HUDEP-2 (cell line): ENCODE measurements at regions not wholly inside any gene's neighbourhood (a gene's known extent, or its start where the extent isn't known, plus 50 kb on each side); places are given as distances from the start of the nearest gene placed in this dataset.
"Not testable (repeated sequence)": the region's sequence is repeated elsewhere in the genome, so short reads cannot be mapped to it uniquely, and the experiment has no call there.

Source experiments
- DNase-seq, 76 experiments: peaks; one replicate each; lab custom pipeline; 2025; ENCODE audit not compliant: unreplicated experiment in 76 of 76; lab: John Stamatoyannopoulos, UW

- DNase-seq: no peak
These were observed 149.5 kb upstream of the EEA1 start for GRCh38 chr12:93078577-93078976.

GRCh38 chr12:93079271-93079670 lies 150.2 kb upstream of the EEA1 start:
- DNase-seq: no peak

DNA sequence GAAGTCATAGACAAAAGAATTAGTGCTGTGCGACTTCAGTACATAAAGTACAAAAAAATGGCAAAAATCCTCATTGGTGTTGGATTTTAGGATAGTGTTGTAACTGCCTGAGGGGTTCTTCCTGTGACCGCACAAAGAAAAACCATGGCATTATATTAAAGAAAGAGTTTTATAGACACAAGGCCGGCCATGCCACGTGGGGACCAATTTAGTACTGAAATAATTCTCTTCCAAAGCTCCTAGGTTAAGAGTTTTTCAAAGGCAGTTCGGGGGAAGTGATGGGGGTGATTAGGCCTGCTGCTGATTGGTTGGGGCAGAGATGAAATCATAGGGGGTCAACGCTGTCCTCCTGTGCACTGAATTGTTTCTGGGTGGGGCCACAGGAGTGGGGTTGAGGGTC lies 150.9 kb upstream of the EEA1 start:
- no peak for DNase-seq

DNA sequence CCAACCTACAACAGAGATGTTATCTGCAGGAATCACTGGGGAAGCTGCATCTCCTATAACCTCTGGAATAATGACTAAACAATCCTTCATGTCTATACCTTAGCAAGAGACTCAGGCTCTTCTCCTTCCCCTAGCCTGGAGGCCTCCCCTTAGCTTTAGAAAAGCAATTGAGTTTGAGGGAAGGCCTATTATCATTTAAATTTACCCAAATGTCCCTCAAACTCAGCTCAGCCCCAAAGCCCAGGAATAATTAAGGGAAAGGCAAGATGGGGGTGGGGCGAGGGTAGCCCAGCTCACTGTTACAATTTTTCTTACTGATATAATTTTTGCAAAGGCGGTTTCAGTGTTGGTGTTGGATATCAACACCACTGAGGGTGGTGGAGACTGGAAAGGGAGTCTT lies 151.4 kb upstream of the EEA1 start:
- no peak for DNase-seq

DNA sequence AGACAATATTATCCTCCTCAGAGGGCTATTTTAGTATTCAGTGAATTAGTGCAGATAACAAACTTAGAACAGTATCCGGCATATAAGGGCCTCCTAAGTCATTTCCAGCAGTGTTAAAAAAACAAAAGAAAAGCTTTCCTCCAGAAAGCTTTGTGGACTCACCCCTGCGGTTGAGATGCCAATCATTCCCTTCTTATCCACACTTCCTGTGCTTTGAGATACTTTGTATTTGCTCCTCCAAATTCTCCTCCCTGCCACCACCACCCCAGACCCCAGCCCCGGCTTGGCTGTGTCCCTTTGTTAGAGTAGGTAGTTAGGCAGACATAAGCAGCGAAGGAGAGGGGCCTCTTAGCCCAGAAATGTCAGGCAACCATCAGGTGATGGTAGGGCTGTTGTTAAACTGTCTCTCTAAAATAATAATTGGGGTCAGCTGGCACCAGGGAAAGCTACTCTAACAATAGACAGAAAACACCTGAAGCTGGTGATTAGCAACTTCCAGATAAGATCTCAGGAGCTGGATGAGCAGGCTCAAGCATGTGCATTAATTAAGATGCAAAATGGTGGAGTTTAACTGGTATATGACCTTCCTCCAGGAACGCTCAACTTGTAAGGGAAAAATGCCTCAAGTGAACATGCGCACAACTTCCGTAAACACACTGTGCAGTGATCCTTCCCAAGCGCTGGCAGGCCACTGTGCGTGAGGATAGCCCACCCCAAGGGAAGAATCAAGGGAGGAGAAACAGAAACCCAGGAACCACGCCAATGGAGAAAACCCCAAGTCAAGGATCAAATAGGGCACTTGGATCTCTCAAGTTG lies 152.1 kb upstream of the EEA1 start:
- no peak for DNase-seq

DNA sequence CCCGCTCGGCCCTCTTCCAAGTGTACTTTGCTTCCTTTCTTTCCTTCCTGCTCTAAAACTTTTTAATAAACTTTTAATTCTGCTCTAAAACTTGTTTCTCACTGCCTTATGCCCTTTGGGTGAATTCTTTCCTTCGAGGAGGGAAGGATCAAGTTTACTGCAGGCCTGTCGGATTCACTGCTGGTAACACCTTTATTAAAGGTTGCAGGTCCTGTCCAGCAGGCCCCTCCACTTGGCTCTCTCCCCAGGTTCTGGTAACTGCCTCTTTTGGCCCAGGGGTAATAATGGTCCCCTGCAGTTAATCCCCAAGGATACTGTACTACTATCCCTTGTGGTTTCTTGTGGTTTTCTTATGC lies 152.7 kb upstream of the EEA1 start:
- no peak for DNase-seq

DNA sequence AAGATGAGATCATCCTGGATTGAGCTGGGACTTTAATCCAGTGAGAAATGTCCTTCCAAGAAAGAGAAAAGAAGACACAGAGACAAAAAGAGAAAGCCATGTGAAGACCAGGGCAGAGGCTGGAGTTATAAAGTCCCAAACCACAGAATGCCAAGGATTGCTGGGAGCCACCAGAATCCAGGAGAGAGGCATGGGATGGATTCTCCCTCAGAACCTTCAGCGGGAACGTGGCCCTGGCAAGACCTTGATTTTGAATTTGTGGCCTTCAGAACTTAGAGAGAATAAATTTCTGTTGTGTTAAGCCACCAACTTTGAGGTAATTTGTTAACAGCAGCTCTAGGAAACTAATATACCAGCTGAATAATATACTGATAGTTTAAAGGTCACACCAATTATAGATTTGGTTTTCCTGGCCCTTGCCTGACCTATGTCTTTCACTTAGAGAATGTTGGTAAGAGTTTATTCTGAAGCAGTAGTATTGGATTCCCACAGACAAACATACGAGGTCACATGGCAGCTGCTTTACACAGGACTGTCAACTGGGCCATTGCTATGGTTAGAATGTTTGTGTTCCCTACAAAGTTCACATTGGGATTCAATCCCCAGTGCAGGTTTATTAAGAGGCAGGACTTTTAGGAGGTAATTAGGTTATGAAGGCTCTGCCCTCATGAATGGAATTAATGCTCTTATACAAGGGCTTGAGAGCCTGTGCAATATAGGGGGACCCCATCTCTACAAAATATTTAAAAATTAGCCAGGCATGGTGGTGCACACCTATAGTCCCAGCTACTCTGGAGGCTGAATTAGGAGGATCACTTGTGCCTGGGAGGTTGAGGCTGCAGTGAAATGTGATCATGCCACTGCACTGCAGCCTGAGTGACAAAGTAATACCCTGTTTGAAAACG lies 156.5 kb upstream of the EEA1 start:
- DNase-seq: no peak

DNA sequence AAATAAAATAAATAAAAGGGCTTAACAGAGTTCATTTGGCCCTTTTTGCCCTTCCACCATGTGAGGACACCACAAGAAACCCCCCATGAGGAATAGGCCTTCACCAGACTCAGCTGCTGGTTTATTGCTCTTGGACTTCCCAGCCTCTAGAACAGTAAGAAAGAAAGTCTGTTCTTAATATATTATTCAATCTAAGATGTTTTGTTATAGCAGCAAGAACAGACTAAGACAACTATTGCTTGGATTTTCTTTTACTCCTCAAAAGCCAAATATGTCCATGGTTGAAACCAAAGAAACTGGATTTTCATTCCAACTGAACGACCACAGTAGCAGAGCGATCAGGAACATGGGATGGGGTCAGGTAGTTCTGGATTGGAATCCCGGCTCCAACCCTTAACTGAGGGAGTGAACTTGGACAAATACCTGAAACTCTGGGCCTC lies 157.2 kb upstream of the EEA1 start:
- DNase-seq: no peak

DNA sequence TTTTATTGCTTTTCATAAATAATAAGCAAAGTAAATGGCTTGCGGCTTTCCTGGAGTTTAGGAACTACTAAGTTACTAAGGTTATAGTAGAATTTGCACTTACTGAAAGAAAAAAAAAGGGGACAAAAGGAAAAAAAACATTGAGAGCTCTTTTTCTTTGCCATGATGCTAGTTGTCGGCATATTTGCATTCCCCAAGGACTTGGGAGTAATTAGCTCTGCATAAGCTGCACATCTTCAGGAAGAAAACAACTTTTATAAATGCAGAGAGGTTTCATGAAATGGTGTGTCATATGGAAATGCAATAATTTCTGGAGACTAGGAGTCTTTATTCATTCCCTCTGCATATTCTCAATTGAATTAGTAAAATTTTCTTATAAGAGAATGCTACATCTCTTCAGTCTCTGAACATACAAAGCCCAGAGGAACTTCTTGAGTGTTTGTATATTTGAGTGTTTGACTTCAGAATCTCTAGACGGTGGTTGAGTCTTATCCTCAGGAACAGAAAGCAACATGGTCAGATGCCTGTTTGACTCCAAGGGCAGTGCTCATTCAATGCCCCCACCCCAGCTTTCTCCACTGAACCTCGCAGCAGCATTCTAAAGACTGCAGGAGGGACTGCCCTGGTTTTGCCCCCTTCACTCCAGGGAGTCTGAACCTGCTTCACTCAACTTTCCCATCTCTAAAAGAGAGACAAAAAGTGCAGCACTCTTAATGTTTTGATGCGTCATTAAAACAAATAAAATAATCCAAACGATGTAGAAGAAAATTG lies 158.9 kb upstream of the EEA1 start:
- DNase-seq: no peak

- DNase-seq: no peak
These were observed 160.9 kb upstream of the EEA1 start for GRCh38 chr12:93089805-93090569.

- no peak for DNase-seq
These were observed 161.7 kb upstream of the EEA1 start for GRCh38 chr12:93090731-93091172.

DNA sequence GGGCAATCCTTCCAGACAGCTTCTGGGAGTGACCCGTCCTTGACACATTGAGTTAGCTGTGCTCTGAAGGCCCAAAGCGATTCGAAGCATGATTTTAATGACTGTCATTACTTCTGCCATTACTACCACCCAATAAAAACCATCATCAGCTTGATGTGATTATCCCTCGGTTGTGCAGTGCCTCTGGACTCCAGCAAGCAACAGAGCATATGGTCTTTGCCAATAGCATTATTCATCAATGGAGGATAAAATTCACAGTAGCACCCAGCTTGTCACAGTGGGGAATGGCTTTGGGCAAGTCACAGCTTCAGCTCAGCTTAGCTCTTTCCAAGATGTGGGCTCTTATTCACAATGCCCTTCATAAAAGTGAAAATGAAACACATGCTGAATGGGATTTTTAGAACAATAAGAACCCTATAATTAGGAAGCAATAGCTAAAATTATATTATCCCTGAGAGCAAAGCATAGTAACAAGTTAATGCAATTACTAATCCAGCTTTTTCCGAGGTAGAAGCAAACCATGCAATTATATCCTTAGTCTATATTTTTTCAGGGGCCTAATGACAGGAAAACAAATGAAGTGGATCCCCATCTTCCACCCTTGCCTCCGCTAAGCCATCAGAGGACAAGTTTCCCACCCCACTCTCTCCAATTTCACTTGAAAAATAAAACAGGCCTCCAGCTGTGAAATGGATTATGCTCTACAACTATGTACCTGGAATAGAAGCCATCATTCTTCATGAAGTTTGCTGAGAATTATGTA lies 163.0 kb upstream of the EEA1 start:
- DNase-seq: no peak

GRCh38 chr12:93092649-93092945 lies 163.5 kb upstream of the EEA1 start:
- DNase-seq: no peak

DNA sequence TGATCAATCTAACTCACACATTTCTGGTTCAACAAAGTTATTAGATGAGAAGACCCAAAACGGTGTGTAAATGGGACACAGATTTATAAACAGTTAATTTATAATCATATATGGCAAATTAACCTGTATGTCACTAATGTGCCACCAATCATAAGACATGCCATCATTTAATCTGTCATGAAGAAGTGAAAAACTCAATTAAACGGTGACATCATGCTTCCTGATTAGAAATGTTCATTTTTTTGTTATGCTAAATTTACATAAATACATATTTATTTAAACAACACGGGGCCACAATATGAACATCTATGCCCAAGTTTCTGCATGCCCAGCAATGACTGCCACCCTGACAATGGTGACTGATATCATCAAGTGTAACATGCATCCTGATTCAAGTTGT lies 164.1 kb upstream of the EEA1 start:
- no peak for DNase-seq

DNA sequence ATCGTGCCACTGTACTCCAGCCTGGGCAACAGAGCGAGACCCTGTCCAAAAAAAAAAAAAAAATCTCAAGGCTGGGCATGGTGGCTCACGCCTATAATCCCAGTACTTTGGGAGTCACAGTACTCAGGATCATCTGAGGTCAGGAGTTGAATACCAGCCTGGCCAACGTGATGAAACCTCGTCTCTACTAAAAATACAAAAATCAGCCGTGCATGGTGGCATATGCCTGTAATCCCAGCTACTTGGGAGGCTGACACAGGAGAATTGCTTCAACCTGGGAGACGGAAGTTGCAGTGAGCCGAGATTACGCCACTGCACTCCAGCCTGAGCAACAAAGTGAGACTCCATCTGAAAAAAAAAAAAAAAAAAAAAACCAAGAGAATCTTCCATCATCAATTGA lies 165.1 kb upstream of the EEA1 start:
- DNase-seq: not testable (repeated sequence)

- DNase-seq: no peak
These were observed 166.1 kb upstream of the EEA1 start for GRCh38 chr12:93094988-93095737.

- no peak for DNase-seq
These were observed 168.3 kb upstream of the EEA1 start for GRCh38 chr12:93097417-93097816.

DNA sequence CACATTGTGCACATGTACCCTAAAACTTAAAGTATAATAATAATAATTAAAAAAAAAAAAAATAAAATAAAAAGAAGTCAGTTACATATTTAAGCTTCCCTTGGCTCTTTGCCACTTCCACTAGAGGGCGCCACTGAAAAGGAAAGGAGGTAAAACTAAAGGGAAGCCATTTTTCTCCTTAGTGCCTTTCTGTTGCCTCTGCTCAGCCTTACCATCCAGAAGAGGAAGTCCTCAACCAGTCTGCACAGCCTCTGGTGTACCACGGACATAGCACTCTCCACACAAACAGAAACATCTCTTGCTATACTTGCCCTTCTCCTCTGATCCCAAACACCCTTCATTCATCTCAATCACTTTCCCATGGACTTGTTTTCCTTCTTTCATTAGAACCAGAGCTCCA lies 169.0 kb upstream of the EEA1 start:
- peak in 57 of 76 experiments; percentile 4 to 74 (median 38) for DNase-seq

GRCh38 chr12:93099792-93100191 lies 170.7 kb upstream of the EEA1 start:
- DNase-seq: no peak
